ENCODE measurements at regions not wholly inside any gene's neighbourhood (a gene's known extent, or its start where the extent isn't known, plus 50 kb on each side); places are given as distances from the start of the nearest gene placed in this dataset.

GRCh38 chr13:69410761-69411160 lies 696.9 kb upstream of the ATXN8OS start:
- WGBS, result 77% methylated on average over 1 of the region's 1 CpG

GRCh38 chr13:69391756-69392155 lies 715.9 kb upstream of the ATXN8OS start:
- Histone ChIP-seq H3K36me3 (ENCODE audit: control insufficient read depth in 4 of 4, insufficient read depth in 3 of 4, low read depth in 1 of 4, low read length in 3 of 4) (no peaks in the 10 kb centered on the region), H3K9me3 (ENCODE audit: control insufficient read depth in 4 of 4, low read length in 3 of 4) (no peaks in the 10 kb centered on the region), H3K4me3 (ENCODE audit: low read depth in 1 of 3, low read length in 3 of 3) (no peak overlapping the region), H3K9ac (ENCODE audit: low read depth in 1 of 2, low read length in 2 of 2) (no peak overlapping the region), H3K27ac (ENCODE audit: low read depth in 1 of 2, low read length in 2 of 2) (no peak overlapping the region), H3K4me1 (ENCODE audit: control insufficient read depth in 4 of 4, insufficient read depth in 4 of 4, low read length in 3 of 4) (no peaks in the 10 kb centered on the region), H3K27me3 (ENCODE audit: control insufficient read depth in 4 of 4, insufficient read depth in 4 of 4, low read length in 3 of 4) (no peaks in the 10 kb centered on the region)
- 81% methylated on average over 2 of the region's 2 CpGs for WGBS
- TF ChIP-seq ATF3 (IDR thresholded peaks at IDR 0.05), result no peak
- no peak for TF ChIP-seq FOXA2 (IDR thresholded peaks at IDR 0.05)
- TF ChIP-seq SP1 (IDR thresholded peaks at IDR 0.05), result no peak
- TF ChIP-seq FOXA1 (IDR thresholded peaks at IDR 0.05), result no peak
- no peak for TF ChIP-seq REST (IDR thresholded peaks at IDR 0.05)
- no peak for TF ChIP-seq RAD21 (IDR thresholded peaks at IDR 0.05)
- no peak for DNase-seq (ENCODE audit: low spot score)

More at GRCh38 chr13:69410761-69411160, 696.9 kb upstream of the ATXN8OS start:
- no peaks in the 10 kb centered on the region for H3K36me3 ChIP-seq (ENCODE audit: control insufficient read depth in 4 of 4, insufficient read depth in 3 of 4, low read depth in 1 of 4, low read length in 3 of 4)
- DNase-seq (ENCODE audit: low spot score), result no peak
- no peaks in the 10 kb centered on the region for H3K27me3 ChIP-seq (ENCODE audit: control insufficient read depth in 4 of 4, insufficient read depth in 4 of 4, low read length in 3 of 4)
- no peak overlapping the region for H3K9ac ChIP-seq (ENCODE audit: low read depth in 1 of 2, low read length in 2 of 2)
- TF ChIP-seq HNF4G (IDR thresholded peaks at IDR 0.05), result no peak
- no peak for TF ChIP-seq RXRA (IDR thresholded peaks at IDR 0.05)
- TF ChIP-seq RAD21 (IDR thresholded peaks at IDR 0.05), result no peak
- no peak for TF ChIP-seq TAF1 (conservative IDR thresholded peaks at IDR 0.05)
- no peak for TF ChIP-seq GABPA (IDR thresholded peaks at IDR 0.05 in 1 of 2, conservative IDR thresholded peaks at IDR 0.05 in 1 of 2)
- no peak for TF ChIP-seq ATF3 (IDR thresholded peaks at IDR 0.05)
- no peak for TF ChIP-seq YY1 (IDR thresholded peaks at IDR 0.05)
- TF ChIP-seq MAX (IDR thresholded peaks at IDR 0.05), result no peak
- TF ChIP-seq FOXA1 (IDR thresholded peaks at IDR 0.05), result no peak
- no peak for TF ChIP-seq ZBTB33 (IDR thresholded peaks at IDR 0.05)
- TF ChIP-seq JUND (IDR thresholded peaks at IDR 0.05), result no peak
- TF ChIP-seq EGR1 (IDR thresholded peaks at IDR 0.05; ENCODE audit: low read depth in 2 of 2), result no peak
- H3K27ac ChIP-seq (ENCODE audit: low read depth in 1 of 2, low read length in 2 of 2), result no peak overlapping the region
- no peaks in the 10 kb centered on the region for H3K4me1 ChIP-seq (ENCODE audit: control insufficient read depth in 4 of 4, insufficient read depth in 4 of 4, low read length in 3 of 4)
- no peak overlapping the region for H3K4me3 ChIP-seq (ENCODE audit: low read depth in 1 of 3, low read length in 3 of 3)
- peaks cover 0 to 2% (median under 1%) of the 10 kb centered on the region in 4 donors for H3K9me3 ChIP-seq (ENCODE audit: control insufficient read depth in 4 of 4, low read length in 3 of 4)
